ENCODE measurements at regions not wholly inside any gene's neighbourhood (a gene's known extent, or its start where the extent isn't known, plus 50 kb on each side); places are given as distances from the start of the nearest gene placed in this dataset.

DNA sequence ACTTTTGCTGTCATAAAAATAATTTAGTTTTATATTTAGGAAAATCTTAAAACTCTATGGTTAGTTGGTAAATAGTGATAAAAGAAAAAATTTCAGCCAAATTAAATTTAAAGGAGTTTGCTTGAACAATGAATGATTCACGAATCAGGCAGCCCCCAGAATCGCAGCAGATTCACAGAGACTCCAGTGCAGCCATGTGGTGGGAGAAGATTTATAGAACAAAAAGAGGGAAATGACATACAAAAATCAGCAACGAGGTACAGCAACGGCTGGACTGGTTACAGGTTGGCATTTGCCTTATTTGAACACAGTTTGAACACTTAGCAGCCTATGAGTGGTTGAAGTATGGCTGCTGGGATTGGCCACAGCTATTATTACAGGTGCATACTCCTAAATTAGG is 96.4 kb upstream of the MYCBP2 start:
- no peak for DNase-seq

GRCh38 chr13:77422724-77423123 is 95.8 kb upstream of the MYCBP2 start:
- no peak for DNase-seq

- no peak for DNase-seq
Measured at GRCh38 chr13:77417897-77418296, 91.0 kb upstream of the MYCBP2 start.

- DNase-seq = no peak
Measured at GRCh38 chr13:77416666-77417212, 89.8 kb upstream of the MYCBP2 start.

- no peak for DNase-seq
Measured at GRCh38 chr13:77415253-77416071, 88.6 kb upstream of the MYCBP2 start.

GRCh38 chr13:77412860-77413259 is 86.0 kb upstream of the MYCBP2 start:
- no peak for DNase-seq

DNA sequence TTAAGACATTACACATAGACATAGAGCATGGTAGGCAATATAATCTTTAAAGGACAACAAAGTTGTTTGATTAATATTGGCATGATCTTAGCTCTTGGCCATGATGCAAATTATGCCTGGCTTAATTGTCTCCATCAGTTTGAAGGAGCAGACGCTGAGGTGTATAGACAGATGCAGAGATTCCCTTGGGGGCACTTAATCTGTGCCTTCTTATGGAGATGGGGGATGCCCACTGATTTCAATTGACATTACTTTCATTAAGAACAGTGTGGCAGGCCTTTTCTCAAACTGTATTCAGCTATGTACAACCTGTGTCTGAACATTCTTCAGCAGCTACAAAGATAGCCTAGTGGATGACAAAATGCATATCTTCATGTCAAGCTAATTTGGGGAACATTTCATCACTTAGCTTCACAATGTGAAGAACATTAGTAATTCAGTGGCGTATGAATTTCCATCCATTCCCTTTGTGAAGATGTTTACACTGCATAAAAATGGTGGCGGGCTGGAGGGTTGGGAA is 85.3 kb upstream of the MYCBP2 start:
- DNase-seq = no peak

- DNase-seq = no peak
Measured at GRCh38 chr13:77409412-77409811, 82.5 kb upstream of the MYCBP2 start.

- no peak for DNase-seq
Measured at GRCh38 chr13:77406644-77407440, 79.9 kb upstream of the MYCBP2 start.

DNA sequence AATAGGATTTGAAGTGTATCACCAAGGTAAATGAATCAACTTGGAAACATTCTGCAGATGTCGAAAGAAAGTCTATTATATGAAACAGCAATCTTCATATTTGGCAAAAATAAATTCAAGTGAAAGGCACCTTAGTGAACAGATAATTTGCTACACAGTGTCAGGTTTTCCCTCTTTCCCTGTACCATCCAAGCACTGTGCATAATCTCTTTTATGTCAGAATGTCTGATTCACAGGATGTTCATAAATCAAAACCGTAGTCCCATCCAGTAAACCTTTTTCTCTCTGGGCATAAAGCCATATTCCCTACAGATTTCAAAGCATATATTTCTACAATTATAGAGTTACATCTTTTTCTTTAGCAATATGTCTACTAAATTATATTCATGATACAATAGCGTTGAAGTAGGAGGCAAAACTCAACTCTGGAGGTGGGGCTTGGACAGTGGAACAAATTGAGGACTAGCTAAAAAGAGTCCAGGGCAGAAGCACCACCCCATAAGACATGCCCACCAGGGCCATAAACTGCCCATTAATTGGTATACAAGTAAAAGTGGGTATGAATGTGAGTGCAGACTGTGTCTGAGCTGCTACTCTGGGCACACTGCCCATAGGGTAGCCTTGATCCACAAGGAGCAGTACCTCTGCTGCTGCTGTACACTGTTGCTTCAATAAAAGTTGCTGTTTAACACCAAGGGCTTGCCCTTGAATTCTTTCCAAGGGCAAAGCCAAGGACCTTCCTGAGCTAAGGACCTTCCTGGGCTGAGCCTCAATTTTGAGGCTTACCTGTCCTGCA is 72.1 kb upstream of the MYCBP2 start:
- no peak for DNase-seq

GRCh38 chr13:77397636-77398035 is 70.7 kb upstream of the MYCBP2 start:
- DNase-seq = no peak

DNA sequence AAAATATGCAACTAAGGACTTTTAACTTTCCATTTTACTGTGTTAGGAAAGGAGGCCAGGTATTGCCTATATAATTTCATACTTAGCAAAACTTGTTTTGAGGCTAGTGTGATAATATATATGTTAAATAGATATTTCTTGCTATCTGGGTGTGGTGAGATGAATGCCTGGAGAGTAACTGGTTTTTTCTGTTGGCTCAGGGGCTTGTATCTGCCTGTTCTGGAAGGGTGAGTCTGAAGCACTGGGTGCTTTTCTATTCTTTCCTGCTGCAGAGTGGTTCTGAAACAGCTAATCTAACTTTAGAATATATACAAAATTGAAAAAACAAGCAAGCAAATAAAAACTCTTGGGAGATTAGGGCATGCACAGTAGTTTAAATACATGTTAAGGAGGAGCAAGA is 64.6 kb upstream of the MYCBP2 start:
- no peak for DNase-seq

DNA sequence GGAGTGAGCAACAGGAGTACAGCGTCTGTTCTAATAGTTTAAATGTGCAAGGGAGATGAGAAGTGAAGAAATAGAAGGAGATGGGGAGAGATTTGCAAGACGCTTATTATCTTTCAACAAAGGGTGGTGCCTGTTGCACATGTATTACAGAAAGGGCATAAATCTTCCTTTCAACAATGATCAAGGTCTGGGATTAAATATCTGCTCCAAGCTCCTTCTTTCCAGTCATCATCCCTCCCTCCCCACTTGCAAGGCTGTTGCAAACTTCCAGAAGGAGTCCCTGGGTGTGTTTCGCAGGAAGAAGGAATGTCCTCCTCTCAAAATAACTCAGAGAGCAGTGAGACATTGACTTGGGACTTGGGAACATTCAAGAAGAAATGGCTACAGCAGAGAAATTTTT is 63.5 kb upstream of the MYCBP2 start:
- DNase-seq = no peak

DNA sequence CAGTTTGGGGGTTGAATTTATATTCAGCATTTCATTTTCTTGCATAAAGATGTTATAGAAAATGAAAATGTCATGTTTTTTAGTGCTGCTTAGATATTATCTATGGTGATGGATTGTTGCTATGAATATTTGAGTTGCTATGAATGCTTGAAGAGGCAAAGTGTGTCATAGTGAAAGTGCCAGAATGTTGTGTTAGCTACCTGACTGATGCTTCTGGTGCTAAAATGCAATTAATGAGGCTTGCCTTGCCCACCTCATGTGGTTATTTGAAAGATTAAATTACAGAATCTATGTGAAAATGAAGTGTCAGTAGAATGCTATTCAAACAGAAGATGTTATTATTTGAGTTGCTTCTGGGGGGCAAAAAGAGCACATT is 62.7 kb upstream of the MYCBP2 start:
- DNase-seq = peak in 1 of 51 donors; percentile 6

- no peak for DNase-seq
Measured at GRCh38 chr13:77388944-77389624, 62.2 kb upstream of the MYCBP2 start.

- no peak for DNase-seq
Measured at GRCh38 chr13:77387607-77388200, 60.8 kb upstream of the MYCBP2 start.

- no peak for DNase-seq
Measured at GRCh38 chr13:77386880-77387606, 60.1 kb upstream of the MYCBP2 start.

DNA sequence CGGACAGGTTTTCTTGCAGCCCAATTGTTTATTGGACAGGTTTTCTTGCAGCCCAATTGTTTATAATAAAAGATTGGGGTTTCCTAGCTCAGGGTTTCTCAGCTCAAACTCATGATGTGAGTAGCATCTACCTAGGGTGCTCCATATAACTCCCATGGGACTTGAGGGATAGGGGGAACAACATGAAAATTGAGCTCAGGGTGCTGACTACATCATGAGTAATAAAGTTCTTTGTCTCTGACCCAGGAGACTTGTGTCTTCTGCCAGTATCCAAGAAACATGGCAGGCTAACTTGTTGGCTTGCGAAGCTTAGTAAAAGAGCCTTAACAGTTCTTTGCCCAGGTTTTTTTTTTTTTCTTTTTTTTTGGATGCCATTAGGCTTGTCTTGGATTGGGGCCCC is 59.2 kb upstream of the MYCBP2 start:
- DNase-seq = no peak

DNA sequence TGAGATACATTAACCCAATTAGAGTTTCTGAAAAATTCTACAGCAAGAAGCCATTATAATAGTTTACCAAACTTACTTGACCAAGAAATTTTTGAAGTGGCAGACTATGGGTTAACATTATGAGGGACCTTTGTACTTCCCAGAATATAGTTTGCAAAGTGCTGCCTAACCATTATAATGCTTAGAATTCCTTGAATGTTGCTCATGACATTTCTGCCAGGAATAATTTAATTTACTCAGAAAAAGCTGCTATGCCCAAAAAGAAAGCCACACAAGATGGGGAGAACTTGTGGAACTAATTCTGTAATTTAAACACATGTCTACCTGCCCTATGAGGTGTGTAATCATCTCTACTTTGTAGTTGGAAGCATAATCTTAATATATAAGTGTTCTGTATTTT is 58.1 kb upstream of the MYCBP2 start:
- DNase-seq = no peak

- DNase-seq = no peak
Measured at GRCh38 chr13:77383097-77383496, 56.2 kb upstream of the MYCBP2 start.

Measured in hypothalamus (tissue), 51 donors.